Sigmoid colon (tissue), 6 donors: ENCODE measurements at regions not wholly inside any gene's neighbourhood (a gene's known extent, or its start where the extent isn't known, plus 50 kb on each side); places are given as distances from the start of the nearest gene placed in this dataset.
"Not testable (repeated sequence)": the region's sequence is repeated elsewhere in the genome, so short reads cannot be mapped to it uniquely, and the experiment has no call there.

Experiments used
- DNase-seq: peaks from one replicate; pipeline ENCODE4 v3.0.0-alpha.2; 2019
- H3K27ac ChIP-seq, 4 donors: fragments of 200-600 bp; sonication (generic); one replicate each; pipeline ENCODE4 v1.5.1; 2016 to 2019; ENCODE audit warnings: mild to moderate bottlenecking in 1 of 4
- H3K27me3 ChIP-seq, 3 donors: fragments of 200-600 bp; sonication (generic); one replicate each; pipeline ENCODE4 v1.5.1; 2019; ENCODE audit warnings: mild to moderate bottlenecking in 1 of 3
- H3K36me3 ChIP-seq, 4 donors: fragments of 200-600 bp; sonication (generic); one replicate each; pipeline ENCODE4 v1.5.1; 2016 to 2019
- H3K4me1 ChIP-seq, 4 donors: fragments of 200-600 bp; sonication (generic); one replicate each; pipeline ENCODE4 v1.5.1; 2017 to 2019
- H3K4me3 ChIP-seq, 4 donors: fragments of 200-600 bp; sonication (generic); one replicate each; pipeline ENCODE4 v1.5.1; 2017 to 2019; ENCODE audit warnings: mild to moderate bottlenecking in 2 of 4, moderate library complexity in 1 of 4
- H3K9me3 ChIP-seq, 4 donors: fragments of 200-600 bp in 3 of 4; sonication (generic) in 3 of 4; one replicate each; pipeline versions ENCODE4 v1.5.1 to v1.6.1; 2013 to 2019
- WGBS, 2 donors: extraction: QIAGEN DNeasy Blood & Tissue Kit; methylation state at CpG; one replicate each; pipeline ENCODE4 v1.1.7; 2013; 5-methylcytosine and 5-hydroxymethylcytosine counted together
- intact Hi-C: fragments of 100-400 bp; cut with DNase I; formaldehyde crosslinking; loops from one replicate; pipeline ENCODE4 v1.15.1; 2023
- donor health status: healthy with polysubstance abuse.
- donor health status: healthy.

GRCh38 chr7:65144557-65144956 is 138.1 kb upstream of the ERV3-1 start:
- H3K36me3 ChIP-seq, H3K4me1 ChIP-seq, H3K27ac ChIP-seq, H3K27me3 ChIP-seq, H3K4me3 ChIP-seq, H3K9me3 ChIP-seq, intact Hi-C loops, DNase-seq: not testable (repeated sequence)
- 87 to 91% methylated on average over 2 of the region's 2 CpGs for WGBS, 2 donors

DNA sequence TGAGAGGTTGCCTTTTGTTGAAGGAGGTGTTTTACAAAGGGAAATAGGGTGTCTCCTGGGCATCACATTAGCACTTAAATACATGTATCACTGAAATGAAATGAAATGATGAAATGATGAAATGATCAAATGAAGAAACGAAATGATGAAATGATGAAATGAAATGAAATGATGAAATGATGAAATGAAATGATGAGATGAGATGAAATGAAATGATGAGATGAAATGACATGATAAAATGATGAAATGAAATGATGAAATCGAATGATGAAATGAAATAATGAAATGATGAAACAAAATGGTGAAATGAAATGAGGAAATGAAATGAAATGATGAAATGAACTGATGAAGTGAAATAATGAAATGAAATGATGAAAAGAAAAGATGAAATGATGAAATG is 137.6 kb upstream of the ERV3-1 start:
- H3K27ac ChIP-seq, H3K4me1 ChIP-seq, intact Hi-C loops, H3K9me3 ChIP-seq, H3K36me3 ChIP-seq, H3K4me3 ChIP-seq, H3K27me3 ChIP-seq, DNase-seq: not testable (repeated sequence)
- WGBS, 2 donors = 82% methylated on average over 2 of the region's 2 CpGs

DNA sequence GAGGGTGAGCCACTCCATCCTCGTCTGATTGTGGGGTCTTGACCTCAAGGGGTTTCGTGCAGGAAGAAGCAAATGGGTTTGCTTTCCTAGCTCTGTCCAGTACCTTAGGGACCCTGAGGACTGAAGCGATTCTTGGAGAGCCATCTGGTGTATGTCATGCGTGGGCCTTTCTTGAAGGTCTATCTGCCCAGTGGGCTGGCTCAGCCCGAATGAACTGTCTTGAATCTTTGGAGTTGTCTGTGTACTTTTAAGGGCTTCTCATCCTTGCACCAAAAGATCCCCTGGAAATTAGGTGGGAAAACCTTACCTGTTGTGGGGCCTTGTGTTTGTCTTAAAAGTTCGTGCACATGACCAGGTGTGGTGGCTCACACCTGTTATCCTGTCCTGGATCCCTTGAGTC is 135.4 kb upstream of the ERV3-1 start:
- intact Hi-C loops, H3K9me3 ChIP-seq, DNase-seq, H3K36me3 ChIP-seq, H3K27me3 ChIP-seq, H3K27ac ChIP-seq, H3K4me3 ChIP-seq, H3K4me1 ChIP-seq: not testable (repeated sequence)
- 83 to 86% methylated on average over 4 of the region's 6 CpGs for WGBS, 2 donors

DNA sequence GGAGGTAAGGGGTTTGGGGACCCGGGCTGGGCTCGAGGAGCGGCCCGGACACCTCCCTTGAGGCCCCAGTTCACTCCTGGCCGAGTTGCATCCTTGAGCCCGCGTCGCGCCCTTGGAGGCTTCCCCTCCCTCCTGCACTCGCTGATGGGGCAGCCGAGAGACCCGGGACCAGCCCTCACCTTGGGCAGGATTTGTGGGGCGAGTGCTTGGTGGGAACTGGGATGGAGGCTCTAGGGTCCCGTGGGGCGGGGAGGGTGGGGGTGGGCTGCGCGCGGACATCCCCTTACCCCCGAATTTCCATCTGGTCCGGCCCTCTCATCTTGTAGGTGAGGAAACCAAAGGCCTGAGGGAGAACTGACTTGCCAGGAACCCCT is 134.9 kb upstream of the ERV3-1 start:
- H3K36me3 ChIP-seq, H3K4me1 ChIP-seq, H3K27ac ChIP-seq, H3K9me3 ChIP-seq, H3K27me3 ChIP-seq, intact Hi-C loops: not testable (repeated sequence)
- peak overlapping the region in 1 of 4 donors; percentile 49 for H3K4me3 ChIP-seq
- peak; percentile 55 for DNase-seq
- WGBS, 2 donors = 33 to 41% methylated on average over 16 of the region's 20 CpGs

- DNase-seq, H3K27me3 ChIP-seq, H3K27ac ChIP-seq, H3K36me3 ChIP-seq, H3K4me1 ChIP-seq, H3K9me3 ChIP-seq, intact Hi-C loops: not testable (repeated sequence)
- WGBS, 2 donors = 1 to 2% methylated on average over 32 to 45 of the region's 79 CpGs
- H3K4me3 ChIP-seq = peak overlapping the region in 2 of 4 donors; percentile 33 to 49
Observed at GRCh38 chr7:65140543-65141404, 134.3 kb upstream of the ERV3-1 start.

GRCh38 chr7:65136850-65137249 is 130.4 kb upstream of the ERV3-1 start:
- not testable (repeated sequence) for DNase-seq, H3K9me3 ChIP-seq
- no CpG with 5 or more reads among the region's 5 CpGs for WGBS, 2 donors

GRCh38 chr7:65133087-65133486 is 126.6 kb upstream of the ERV3-1 start:
- H3K27me3 ChIP-seq, H3K9me3 ChIP-seq, DNase-seq, H3K36me3 ChIP-seq, H3K4me1 ChIP-seq, intact Hi-C loops, H3K4me3 ChIP-seq, H3K27ac ChIP-seq: not testable (repeated sequence)
- WGBS, 2 donors = no CpG with 5 or more reads among the region's 3 CpGs

More at GRCh38 chr7:65136850-65137249, 130.4 kb upstream of the ERV3-1 start:
- intact Hi-C loops, H3K36me3 ChIP-seq, H3K27ac ChIP-seq, H3K4me3 ChIP-seq, H3K4me1 ChIP-seq, H3K27me3 ChIP-seq: not testable (repeated sequence)

DNA sequence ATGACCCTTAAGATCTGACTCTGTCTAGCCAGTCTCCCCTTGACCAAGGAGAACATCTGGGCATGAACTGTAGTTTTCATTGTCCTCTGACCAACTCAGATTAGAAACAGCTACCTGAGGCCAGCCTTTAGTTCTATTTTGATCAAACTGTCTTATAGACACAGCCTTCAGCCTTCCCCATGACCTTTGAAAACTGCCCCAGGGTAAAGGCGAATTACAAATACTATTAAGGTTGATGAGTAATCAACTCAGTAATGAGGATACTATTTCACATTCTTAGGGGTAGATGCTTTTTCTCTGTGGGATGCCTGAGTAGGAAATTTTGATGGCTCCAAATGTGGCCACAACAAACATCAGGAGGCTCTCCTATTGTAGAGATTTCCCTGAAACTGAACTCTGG is 125.8 kb upstream of the ERV3-1 start:
- H3K4me3 ChIP-seq, intact Hi-C loops: not testable (repeated sequence)

DNA sequence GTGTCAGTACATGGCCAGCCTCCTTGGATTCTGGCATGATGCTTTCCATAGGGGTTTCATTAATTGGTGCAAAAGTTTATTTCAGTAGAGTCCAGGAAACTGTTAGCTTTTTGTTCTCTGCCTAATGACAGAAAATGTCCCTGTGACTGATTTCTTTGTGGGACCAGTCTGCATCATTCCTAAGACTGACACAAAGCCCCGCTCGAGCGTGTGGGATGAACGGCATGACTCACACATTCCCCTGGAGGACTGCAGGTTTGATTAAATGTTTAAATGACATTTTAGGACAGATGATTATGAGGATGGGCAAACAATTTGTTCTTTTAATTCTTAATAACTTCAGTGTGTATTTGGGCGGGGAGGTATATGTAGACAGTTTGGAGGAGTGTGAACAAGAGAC is 120.9 kb upstream of the ERV3-1 start:
- intact Hi-C loops, H3K4me3 ChIP-seq, H3K27ac ChIP-seq, H3K4me1 ChIP-seq, H3K9me3 ChIP-seq, DNase-seq, H3K36me3 ChIP-seq, H3K27me3 ChIP-seq: not testable (repeated sequence)
- WGBS, 2 donors = no CpG with 5 or more reads among the region's 5 CpGs

More for the DNA sequence above, 125.8 kb upstream of the ERV3-1 start:
- not testable (repeated sequence) for H3K9me3 ChIP-seq, H3K4me1 ChIP-seq, H3K27me3 ChIP-seq, DNase-seq, H3K27ac ChIP-seq, H3K36me3 ChIP-seq
- no CpG with 5 or more reads among the region's 1 CpG for WGBS, 2 donors

DNA sequence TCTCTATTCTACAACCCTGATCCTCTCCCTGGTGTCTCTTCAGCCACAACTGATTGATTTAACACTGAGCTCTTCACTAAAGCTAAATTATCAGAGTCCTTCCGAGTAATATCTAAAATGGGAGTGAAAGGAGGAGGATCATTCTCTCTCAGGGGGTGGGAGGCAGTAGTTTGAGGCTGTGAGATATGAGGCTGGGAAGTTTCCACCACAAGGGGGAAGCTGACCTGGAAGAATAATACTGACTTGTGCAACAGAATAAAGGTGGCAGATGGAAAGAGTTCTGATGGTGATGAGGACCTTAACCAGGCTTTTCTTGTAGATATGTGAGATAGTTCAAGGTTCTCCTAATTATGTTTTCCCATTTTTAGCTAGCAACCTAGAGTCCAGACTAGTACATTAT is 118.1 kb upstream of the ERV3-1 start:
- H3K4me3 ChIP-seq, intact Hi-C loops, H3K27me3 ChIP-seq, DNase-seq, H3K9me3 ChIP-seq, H3K27ac ChIP-seq, H3K36me3 ChIP-seq, H3K4me1 ChIP-seq: not testable (repeated sequence)
- no CpG with 5 or more reads among the region's 1 CpG for WGBS, 2 donors

GRCh38 chr7:65105650-65106203 is 99.2 kb upstream of the ERV3-1 start:
- H3K4me1 ChIP-seq, H3K9me3 ChIP-seq, DNase-seq, intact Hi-C loops, H3K4me3 ChIP-seq, H3K36me3 ChIP-seq, H3K27ac ChIP-seq, H3K27me3 ChIP-seq: not testable (repeated sequence)
- 66 to 74% methylated on average over 1 of the region's 1 CpG for WGBS, 2 donors

GRCh38 chr7:65100499-65100898 is 94.0 kb upstream of the ERV3-1 start:
- H3K4me3 ChIP-seq, H3K9me3 ChIP-seq, DNase-seq, intact Hi-C loops, H3K27ac ChIP-seq, H3K4me1 ChIP-seq, H3K27me3 ChIP-seq, H3K36me3 ChIP-seq: not testable (repeated sequence)
- WGBS, 2 donors = 72 to 90% methylated on average over 4 of the region's 4 CpGs

DNA sequence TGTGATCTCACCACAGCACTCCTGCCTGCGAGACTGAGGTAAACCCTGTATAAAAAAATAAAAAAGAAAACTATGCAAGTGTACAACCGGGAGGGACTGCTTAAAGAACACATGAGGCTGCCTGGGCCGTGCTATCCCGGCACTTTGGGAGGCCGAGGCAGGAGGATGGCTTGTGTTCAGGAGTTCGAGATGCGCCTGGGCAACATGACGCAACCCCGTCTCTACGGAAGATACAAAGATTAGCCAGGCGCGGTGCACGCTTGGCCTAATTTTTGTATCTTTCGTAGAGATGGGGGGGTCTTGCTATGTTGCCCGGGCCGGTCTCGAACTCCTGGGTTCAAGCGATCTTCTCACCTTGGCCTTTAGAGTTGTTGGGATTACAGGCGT is 75.2 kb upstream of the ERV3-1 start:
- H3K9me3 ChIP-seq, intact Hi-C loops, H3K27me3 ChIP-seq, H3K4me1 ChIP-seq, DNase-seq, H3K36me3 ChIP-seq: not testable (repeated sequence)
- 90 to 97% methylated on average over 19 of the region's 19 CpGs for WGBS, 2 donors
- Histone ChIP-seq H3K27ac (peak overlapping the region; percentile 82 to 91 (median 88)), H3K4me3 (peak overlapping the region in 3 of 4 donors; percentile 70 to 80 (median 72))
